Keratinocyte (primary cell): ENCODE measurements at regions not wholly inside any gene's neighbourhood (a gene's known extent, or its start where the extent isn't known, plus 50 kb on each side); places are given as distances from the start of the nearest gene placed in this dataset.
"Not testable (repeated sequence)": the region's sequence is repeated elsewhere in the genome, so short reads cannot be mapped to it uniquely, and the experiment has no call there.

ENCODE experiments used
- EZH2 ChIP-seq: IDR thresholded peaks from one replicate; pipeline ENCODE4 v1.6.1; 2012; ENCODE audit warnings: inconsistent platforms, mild to moderate bottlenecking, low read length, moderate library complexity
- TF ChIP-seq, protein P1 (sequence below), 3 experiments: IDR thresholded peaks in 1 of 3; conservative IDR thresholded peaks in 1 of 3; optimal IDR thresholded peaks in 1 of 3; 2 replicates in 2 of 3; 3 replicates in 1 of 3; pipeline versions ENCODE3 to v1.5.1; 2011; ENCODE audit warnings: low read length in 3 of 3, mild to moderate bottlenecking in 3 of 3, moderate library complexity in 2 of 3, control low read depth in 1 of 3, inconsistent platforms in 1 of 3; ENCODE audit not compliant: insufficient read depth in 2 of 3; ENCODE audit errors: extremely low read depth in 1 of 3

DNA sequence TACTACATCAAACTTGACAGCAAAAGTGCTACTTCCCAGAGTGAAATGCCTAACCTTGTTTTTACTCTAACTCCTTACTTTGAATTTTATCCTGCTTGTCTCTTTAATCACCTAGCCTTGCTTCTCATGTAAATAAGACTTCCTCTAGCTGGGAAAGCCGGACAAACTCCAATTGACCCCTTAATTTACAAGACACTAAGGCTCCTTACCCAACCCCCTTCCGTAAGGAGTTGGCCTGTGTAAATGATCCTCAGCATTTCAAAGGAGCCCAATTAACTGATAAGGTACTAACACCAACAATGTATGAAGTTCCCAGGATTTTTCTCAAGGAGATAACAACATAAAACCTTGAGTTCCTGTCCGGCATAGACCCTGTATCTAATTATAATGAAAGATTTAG, 1728.4 kb downstream of the BRINP3 start:
- TF ChIP-seq, protein P1, sequence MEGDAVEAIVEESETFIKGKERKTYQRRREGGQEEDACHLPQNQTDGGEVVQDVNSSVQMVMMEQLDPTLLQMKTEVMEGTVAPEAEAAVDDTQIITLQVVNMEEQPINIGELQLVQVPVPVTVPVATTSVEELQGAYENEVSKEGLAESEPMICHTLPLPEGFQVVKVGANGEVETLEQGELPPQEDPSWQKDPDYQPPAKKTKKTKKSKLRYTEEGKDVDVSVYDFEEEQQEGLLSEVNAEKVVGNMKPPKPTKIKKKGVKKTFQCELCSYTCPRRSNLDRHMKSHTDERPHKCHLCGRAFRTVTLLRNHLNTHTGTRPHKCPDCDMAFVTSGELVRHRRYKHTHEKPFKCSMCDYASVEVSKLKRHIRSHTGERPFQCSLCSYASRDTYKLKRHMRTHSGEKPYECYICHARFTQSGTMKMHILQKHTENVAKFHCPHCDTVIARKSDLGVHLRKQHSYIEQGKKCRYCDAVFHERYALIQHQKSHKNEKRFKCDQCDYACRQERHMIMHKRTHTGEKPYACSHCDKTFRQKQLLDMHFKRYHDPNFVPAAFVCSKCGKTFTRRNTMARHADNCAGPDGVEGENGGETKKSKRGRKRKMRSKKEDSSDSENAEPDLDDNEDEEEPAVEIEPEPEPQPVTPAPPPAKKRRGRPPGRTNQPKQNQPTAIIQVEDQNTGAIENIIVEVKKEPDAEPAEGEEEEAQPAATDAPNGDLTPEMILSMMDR (optimal IDR thresholded peaks at IDR 0.05 in 1 of 3, IDR thresholded peaks at IDR 0.05 in 1 of 3, conservative IDR thresholded peaks at IDR 0.05 in 1 of 3; ENCODE audit: extremely low read depth in 1 of 3, insufficient read depth in 2 of 3, low read length in 3 of 3): not testable (repeated sequence)
- not testable (repeated sequence) for TF ChIP-seq EZH2
